ENCODE measurements at regions not wholly inside any gene's neighbourhood (a gene's known extent, or its start where the extent isn't known, plus 50 kb on each side); places are given as distances from the start of the nearest gene placed in this dataset.

DNA sequence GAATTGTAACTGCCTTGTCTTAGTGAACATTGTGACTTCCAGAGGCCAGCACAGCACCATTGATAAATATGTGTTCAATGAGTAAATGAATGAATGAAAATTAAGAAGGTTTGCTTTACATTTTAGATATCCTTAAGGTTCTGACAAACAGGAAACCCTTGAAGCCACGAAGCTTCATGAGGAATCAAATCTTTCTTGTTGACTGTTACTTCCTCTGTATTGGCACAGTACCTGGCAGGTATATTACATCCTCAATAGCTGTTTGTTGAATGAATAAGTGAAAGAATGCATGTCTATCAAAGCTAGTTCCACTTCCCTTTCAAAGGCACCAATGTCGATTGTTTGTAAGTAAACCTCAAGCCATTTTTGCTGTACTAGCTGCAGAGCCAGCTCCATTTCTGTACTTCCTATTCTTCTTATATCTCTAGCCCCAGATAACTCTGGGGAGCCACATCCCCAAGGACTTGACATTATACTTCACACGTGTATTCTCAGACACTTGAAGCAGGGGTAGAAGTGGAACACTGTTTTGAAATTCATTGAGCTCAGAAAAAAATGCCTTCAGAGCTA is 140.3 kb upstream of the RAG2 start:
- in situ Hi-C loops (cut with MboI; ENCODE audit: low sequenced_read_pairs): loop anchor here (25.0 kb wide), 1 partner anchor 176 kb away; the partner anchor contains the start of gene RAG1

DNA sequence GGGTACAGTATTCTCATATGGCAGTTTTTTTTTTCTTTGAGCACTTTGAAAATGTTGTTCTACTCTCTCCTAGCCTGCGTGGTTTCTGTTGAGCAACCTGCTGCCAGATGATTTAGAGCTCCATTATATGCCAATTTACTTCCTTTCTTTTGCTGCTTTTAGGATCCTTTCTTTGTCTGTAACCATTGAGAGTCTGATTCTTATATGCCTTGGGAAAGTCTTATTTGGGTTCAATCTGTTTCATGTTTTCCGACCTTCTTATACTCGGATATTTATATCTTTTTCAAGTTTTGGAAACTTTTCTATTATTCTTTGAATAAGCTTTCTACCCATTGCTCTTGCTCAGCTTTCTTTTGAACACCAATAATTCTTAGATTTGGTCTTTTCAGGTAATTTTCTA is 138.1 kb upstream of the RAG2 start:
- in situ Hi-C loops (cut with MboI; ENCODE audit: low sequenced_read_pairs): loop anchor here (25.0 kb wide), 1 partner anchor 174 kb away; the partner anchor contains the start of gene RAG1

DNA sequence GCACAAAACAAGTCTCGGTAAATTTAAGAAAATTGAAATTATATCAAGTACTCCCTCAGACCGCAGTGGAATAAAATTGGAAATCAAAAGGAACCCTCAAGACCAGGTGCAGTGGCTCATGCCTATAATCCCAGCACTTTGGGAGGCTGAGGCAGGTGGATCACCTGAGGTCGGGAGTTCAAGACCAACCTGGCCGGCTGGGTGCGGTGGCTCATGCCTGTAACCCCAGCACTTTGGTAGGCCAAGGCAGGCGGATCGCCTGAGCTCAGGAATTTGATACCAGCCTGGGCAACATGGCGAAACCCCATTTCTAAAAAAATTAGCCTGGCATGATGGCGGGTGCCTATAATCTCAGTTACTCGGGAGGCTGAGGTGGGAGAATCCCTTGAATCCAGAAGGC is 135.7 kb upstream of the RAG2 start:
- in situ Hi-C loops (cut with MboI; ENCODE audit: low sequenced_read_pairs): loop anchor here (25.0 kb wide), 1 partner anchor 171 kb away; the partner anchor contains the start of gene RAG1

DNA sequence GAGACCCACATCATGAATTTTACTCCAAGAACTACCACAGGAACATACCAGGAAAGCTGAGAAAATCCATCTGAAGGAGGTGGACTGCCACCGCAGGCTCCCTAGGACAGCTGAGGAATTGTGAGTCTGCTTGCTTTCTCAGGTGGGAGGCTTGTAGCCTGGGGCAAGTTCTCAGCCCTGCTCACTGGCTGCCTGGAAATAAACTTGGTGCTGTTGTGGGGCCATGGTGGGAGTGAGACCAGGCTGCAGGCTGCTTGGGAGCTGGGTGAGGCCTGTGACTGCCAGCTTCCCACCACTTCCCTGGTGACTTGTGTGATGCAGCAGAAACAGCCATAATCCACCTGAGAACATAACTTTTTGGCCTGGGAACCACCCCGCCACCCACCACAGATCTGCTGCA is 132.7 kb upstream of the RAG2 start:
- in situ Hi-C loops (cut with MboI; ENCODE audit: low sequenced_read_pairs): loop anchor here (25.0 kb wide), 1 partner anchor 168 kb away; the partner anchor contains the start of gene RAG1

DNA sequence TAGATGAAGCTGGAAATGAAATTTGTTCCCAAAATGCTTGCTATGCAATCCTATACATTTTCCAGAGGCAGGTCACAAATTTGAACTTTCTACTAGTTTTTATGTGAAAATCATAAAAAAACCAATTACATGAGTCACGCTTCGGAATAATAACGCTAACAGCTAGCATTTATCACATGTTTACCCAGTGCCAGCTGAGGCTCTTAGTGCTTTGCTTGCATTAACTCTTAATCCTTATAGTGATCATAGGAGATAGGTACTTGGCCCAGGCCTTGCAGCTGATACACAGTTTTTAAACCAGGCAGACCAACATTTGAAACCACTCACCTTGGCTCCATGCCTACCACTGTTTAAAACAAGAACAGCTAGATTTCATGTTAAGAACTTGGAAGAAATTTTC is 131.8 kb upstream of the RAG2 start:
- in situ Hi-C loops (cut with MboI; ENCODE audit: low sequenced_read_pairs): loop anchor here (25.0 kb wide), 1 partner anchor 168 kb away; the partner anchor contains the start of gene RAG1

DNA sequence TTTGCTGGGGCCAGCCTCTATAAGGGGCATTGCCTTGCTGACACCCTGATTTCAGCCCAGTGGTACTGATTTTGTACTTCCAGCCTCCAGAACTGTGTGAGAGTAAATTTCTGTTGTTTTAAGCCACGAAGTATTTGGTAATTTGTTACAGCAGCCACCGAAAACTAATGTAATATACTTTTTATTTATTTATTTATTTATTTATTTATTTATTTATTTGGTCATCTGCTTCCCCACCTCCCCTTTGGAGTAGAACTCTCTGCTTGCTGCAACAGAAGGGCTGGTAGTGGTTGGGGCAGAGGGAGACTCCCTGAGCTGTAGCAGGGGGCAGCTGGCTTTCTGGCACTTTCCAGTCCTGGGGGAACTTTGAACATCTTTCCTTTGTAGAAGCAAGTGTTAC is 128.4 kb upstream of the RAG2 start:
- in situ Hi-C loops (cut with MboI; ENCODE audit: low sequenced_read_pairs): loop anchor here (25.0 kb wide), 1 partner anchor 164 kb away; the partner anchor contains the start of gene RAG1

DNA sequence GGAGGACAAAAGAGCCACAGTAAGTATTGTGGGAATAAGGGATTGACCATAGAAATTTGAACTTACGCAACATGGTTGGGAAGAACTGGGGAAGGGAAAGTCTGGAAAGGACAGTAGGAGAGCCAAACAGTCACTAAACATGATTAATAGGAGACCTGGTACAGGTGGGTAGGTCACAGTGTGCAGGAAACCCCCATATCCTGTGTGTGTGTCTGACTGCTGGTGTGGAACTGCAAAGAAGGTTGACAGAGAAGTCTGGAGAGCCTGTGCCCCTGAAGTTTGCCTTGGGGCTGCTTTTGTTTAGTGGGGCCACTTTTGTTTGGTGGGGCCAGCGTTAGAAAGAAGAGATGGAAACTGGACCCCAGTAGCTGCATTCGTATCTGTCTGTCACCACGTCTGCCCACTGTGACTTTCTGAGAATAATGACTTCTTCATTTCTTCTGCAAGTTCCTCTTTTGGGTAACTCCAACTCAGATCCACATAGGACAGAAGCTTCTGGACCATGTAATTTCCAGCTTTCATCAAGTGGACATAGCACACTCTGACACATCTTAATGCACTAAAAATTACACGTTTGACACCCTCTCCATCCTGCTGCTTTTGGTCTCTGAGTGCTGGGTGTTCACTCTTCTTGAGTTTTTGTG is 126.8 kb upstream of the RAG2 start:
- in situ Hi-C loops (cut with MboI; ENCODE audit: low sequenced_read_pairs): loop anchor here (25.0 kb wide), 1 partner anchor 163 kb away; the partner anchor contains the start of gene RAG1

DNA sequence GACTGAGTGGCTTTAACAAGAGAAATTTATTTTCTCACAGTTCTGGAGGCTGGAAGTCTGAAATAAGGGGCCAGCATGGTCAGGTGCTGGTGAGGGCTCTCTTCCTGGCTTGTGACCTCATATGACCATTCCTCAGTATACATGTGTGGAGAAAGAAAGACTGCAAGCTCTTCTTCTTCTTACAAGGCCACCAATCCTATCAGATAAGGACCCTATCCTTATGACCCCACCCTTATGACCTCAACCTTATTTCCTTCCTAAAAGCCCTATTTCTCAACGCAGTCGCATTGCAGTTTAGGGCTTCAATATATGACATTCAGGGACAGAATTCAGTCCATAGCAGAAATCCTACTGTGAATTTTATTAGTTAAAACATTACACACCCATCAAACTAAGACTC is 124.4 kb upstream of the RAG2 start:
- in situ Hi-C loops (cut with MboI; ENCODE audit: low sequenced_read_pairs): no loop called here

DNA sequence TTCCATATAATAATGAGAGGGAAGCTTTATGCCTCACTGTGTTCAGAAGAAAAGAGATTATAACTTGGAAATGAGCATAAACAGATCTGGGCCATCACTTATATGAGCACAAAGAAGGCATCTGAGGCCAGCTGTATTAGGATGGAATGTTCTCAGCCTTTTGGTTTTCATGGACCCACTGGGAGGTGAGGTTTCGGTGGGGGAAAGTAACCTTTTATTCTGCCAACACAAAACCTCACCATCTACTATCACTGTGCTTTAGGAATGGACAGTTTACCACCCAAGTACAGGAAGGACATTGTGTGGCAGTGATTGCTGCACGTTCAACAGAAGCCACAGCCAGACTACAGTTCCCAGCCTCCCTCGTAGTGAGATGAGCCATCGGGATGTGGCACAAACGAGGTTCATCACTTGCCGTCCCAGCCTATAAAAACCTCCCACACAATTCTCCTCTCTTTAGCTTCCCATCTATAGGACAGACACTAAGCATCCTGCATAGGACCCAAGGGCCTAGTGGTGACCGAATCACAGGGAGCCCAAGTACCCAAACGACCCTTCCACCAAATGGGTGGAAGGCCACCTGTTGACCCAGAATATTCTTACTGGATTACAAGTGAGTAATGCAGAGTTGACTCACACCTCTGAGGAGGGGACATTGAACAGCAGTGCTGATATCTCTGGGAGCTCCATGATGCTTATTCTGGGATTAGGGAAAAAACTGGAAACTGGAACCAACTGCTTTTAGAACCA is 121.5 kb upstream of the RAG2 start:
- in situ Hi-C loops (cut with MboI; ENCODE audit: low sequenced_read_pairs): no loop called here

DNA sequence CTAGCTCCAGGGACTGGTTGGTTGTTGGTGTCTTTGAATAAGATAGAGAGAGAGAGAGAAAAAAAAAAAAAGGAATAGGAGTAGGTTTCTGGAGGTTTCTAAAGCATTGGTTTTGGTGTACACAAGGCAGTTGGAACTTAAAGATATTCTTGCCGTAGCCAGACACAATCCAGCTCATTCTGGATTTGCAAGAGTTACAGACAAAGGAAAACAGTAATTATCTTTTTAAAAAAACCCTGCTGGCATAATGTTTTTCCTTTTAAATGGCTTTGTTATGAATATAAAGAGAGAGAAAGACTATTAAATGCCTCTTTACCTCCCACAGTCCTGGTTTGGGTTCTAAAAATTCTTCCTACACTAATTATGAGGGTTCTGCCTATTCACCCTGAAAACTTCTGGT is 120.4 kb upstream of the RAG2 start:
- in situ Hi-C loops (cut with MboI; ENCODE audit: low sequenced_read_pairs): no loop called here

DNA sequence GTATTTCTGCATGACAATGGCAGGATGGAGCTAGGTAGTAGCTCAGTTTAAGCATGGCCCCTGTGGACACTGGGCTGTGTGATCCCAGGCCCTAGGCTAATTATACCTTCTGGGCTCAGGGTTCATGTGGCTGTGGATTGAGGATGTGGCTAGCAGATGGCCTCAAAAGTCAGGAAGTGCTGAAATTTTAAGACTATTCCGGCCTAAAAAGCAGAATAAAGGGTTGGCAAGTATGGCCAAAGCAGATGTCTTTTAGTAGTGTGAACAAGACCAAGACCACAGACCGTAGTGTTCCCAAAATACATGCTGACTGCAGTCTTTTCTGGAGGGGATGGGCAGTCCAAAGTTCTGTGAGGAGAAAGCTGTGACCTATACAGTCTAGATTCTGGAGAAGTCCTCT is 115.7 kb upstream of the RAG2 start:
- in situ Hi-C loops (cut with MboI; ENCODE audit: low sequenced_read_pairs): no loop called here

DNA sequence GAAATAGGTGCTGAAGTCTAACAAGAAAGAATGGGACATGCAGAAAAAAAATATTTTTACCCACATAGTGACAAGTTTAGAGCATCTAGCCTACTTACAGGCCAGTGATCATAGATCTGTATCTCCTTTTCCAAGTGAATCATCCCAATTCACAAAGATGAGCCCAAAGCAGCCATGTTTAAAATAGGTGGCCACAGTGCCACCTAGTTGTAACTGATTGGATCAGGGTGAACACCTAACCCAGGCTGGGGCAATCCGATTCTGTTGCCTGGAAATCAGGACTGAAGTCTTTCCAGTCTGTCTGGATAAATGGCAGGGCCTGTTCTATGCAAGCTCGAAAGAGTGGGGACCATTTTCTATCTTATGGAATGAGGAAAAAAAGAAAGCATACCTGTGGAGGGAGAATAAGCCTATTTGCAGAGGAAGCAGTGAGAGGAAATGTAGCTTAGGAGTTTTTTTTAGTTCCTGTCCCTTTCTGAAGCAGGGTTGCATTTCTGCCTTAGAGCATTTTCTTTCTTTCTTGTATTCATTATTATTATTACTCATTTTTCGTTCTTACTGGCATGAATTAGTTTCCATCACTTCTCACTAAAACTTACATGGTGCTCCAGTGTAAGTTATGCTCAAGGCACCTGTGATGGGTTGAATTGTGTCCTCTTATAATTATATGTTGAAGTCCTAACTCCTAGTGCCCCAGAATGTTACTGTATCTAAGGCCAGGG is 113.2 kb upstream of the RAG2 start:
- in situ Hi-C loops (cut with MboI; ENCODE audit: low sequenced_read_pairs): no loop called here

Data from HL-60/S4 treated with phorbol 12-myristate 13-acetate at 8.2 ng/mL for 4 days and 3 days (cell line).